GM18511 (cell line): ENCODE measurements at regions not wholly inside any gene's neighbourhood (a gene's known extent, or its start where the extent isn't known, plus 50 kb on each side); places are given as distances from the start of the nearest gene placed in this dataset.

Source experiments
- ATAC-seq: cut with Tn5 transposase; IDR thresholded peaks from one replicate; pipeline ENCODE4 v1.9.1; 2021; ENCODE audit warnings: mild to moderate bottlenecking, moderate library complexity; ENCODE audit not compliant: unreplicated experiment

GRCh38 chr17:83144421-83145357, 65.3 kb downstream of the METRNL start:
- no peak for ATAC-seq

- no peak for ATAC-seq
These were observed 65.9 kb downstream of the METRNL start for GRCh38 chr17:83145358-83145738.

GRCh38 chr17:83145831-83146230, 66.4 kb downstream of the METRNL start:
- ATAC-seq, result no peak

GRCh38 chr17:83146347-83146746, 66.9 kb downstream of the METRNL start:
- ATAC-seq, result no peak

- ATAC-seq, result no peak
These were observed 67.9 kb downstream of the METRNL start for GRCh38 chr17:83147280-83147679.

GRCh38 chr17:83148317-83149028, 69.1 kb downstream of the METRNL start:
- ATAC-seq, result no peak

GRCh38 chr17:83149029-83149725, 69.8 kb downstream of the METRNL start:
- ATAC-seq, result no peak

- ATAC-seq, result no peak
These were observed 70.4 kb downstream of the METRNL start for GRCh38 chr17:83149761-83150251.

GRCh38 chr17:83150369-83151055, 71.1 kb downstream of the METRNL start:
- ATAC-seq, result no peak

- ATAC-seq, result no peak
These were observed 71.6 kb downstream of the METRNL start for GRCh38 chr17:83151056-83151441.

- no peak for ATAC-seq
These were observed 72.2 kb downstream of the METRNL start for GRCh38 chr17:83151442-83152226.

- no peak for ATAC-seq
These were observed 72.9 kb downstream of the METRNL start for GRCh38 chr17:83152227-83152744.

- ATAC-seq, result no peak
These were observed 73.6 kb downstream of the METRNL start for GRCh38 chr17:83152745-83153611.

- ATAC-seq, result no peak
These were observed 74.4 kb downstream of the METRNL start for GRCh38 chr17:83153681-83154310.

- ATAC-seq, result no peak
These were observed 75.1 kb downstream of the METRNL start for GRCh38 chr17:83154311-83155127.

- ATAC-seq, result no peak
These were observed 76.0 kb downstream of the METRNL start for GRCh38 chr17:83155128-83156121.
